PFSK-1 (cell line): ENCODE measurements at regions not wholly inside any gene's neighbourhood (a gene's known extent, or its start where the extent isn't known, plus 50 kb on each side); places are given as distances from the start of the nearest gene placed in this dataset.

Experiments used
- FOXP2 ChIP-seq: optimal IDR thresholded peaks from 2 replicates; pipeline ENCODE3; 2011; ENCODE audit warnings: borderline replicate concordance, control low read depth, inconsistent platforms; ENCODE audit not compliant: insufficient read depth; ENCODE audit errors: extremely low read length, extremely low read depth
- POLR2AphosphoS5 ChIP-seq: IDR thresholded peaks from 2 replicates; pipeline ENCODE4 v1.6.1; 2012; ENCODE audit warnings: low read depth, mild to moderate bottlenecking, control low read depth, low read length, moderate library complexity
- REST ChIP-seq, 2 experiments: IDR thresholded peaks; 2 replicates each; pipeline versions ENCODE4 v1.6.1 to v1.8.0; 2011 to 2012; ENCODE audit warnings: low read depth in 2 of 2, low read length in 2 of 2, control low read depth in 1 of 2, inconsistent platforms in 1 of 2, mild to moderate bottlenecking in 1 of 2, moderate library complexity in 1 of 2; ENCODE audit not compliant: insufficient read depth in 1 of 2
- SIN3A ChIP-seq: IDR thresholded peaks from 2 replicates; pipeline ENCODE4 v1.6.1; 2012; ENCODE audit warnings: mild to moderate bottlenecking, low read length, moderate library complexity, borderline replicate concordance; ENCODE audit not compliant: insufficient read depth
- TAF1 ChIP-seq: IDR thresholded peaks from 2 replicates; pipeline ENCODE4 v1.6.1; 2012; ENCODE audit warnings: low read length, control low read depth, borderline replicate concordance; ENCODE audit not compliant: insufficient read depth

GRCh38 chr1:189550498-189550897 lies 927.2 kb downstream of the BRINP3 start:
- TF ChIP-seq REST (IDR thresholded peaks at IDR 0.05; ENCODE audit: insufficient read depth in 1 of 2, low read depth in 2 of 2, low read length in 2 of 2) (no peak), POLR2AphosphoS5 (no peak), SIN3A (no peak), FOXP2 (no peak), TAF1 (no peak)

- TF ChIP-seq TAF1 = no peak
- TF ChIP-seq SIN3A = no peak
- TF ChIP-seq REST (IDR thresholded peaks at IDR 0.05; ENCODE audit: insufficient read depth in 1 of 2, low read depth in 2 of 2, low read length in 2 of 2) = no peak
- TF ChIP-seq FOXP2 = no peak
- TF ChIP-seq POLR2AphosphoS5 = no peak
These were observed 913.9 kb downstream of the BRINP3 start for GRCh38 chr1:189563784-189564183.

- TF ChIP-seq FOXP2 (no peak), POLR2AphosphoS5 (no peak), REST (IDR thresholded peaks at IDR 0.05; ENCODE audit: insufficient read depth in 1 of 2, low read depth in 2 of 2, low read length in 2 of 2) (no peak), TAF1 (no peak), SIN3A (no peak)
These were observed 909.8 kb downstream of the BRINP3 start for GRCh38 chr1:189567890-189568289.

GRCh38 chr1:189596197-189596596 lies 881.5 kb downstream of the BRINP3 start:
- TF ChIP-seq REST (IDR thresholded peaks at IDR 0.05; ENCODE audit: insufficient read depth in 1 of 2, low read depth in 2 of 2, low read length in 2 of 2) (no peak), FOXP2 (no peak), POLR2AphosphoS5 (no peak), TAF1 (no peak)

GRCh38 chr1:189597083-189597482 lies 880.6 kb downstream of the BRINP3 start:
- TF ChIP-seq SIN3A = no peak
- TF ChIP-seq POLR2AphosphoS5 = no peak
- TF ChIP-seq REST (IDR thresholded peaks at IDR 0.05; ENCODE audit: insufficient read depth in 1 of 2, low read depth in 2 of 2, low read length in 2 of 2) = no peak
- no peak for TF ChIP-seq FOXP2
- TF ChIP-seq TAF1 = no peak
